ENCODE measurements at regions not wholly inside any gene's neighbourhood (a gene's known extent, or its start where the extent isn't known, plus 50 kb on each side); places are given as distances from the start of the nearest gene placed in this dataset.

GRCh38 chr5:116942622-116943021 is 368.0 kb upstream of the SEMA6A start:
- no peak overlapping the region for H3K4me3 ChIP-seq (ENCODE audit: low read depth, low read length)
- TF ChIP-seq CTCF (conservative IDR thresholded peaks at IDR 0.05; ENCODE audit: low read depth, low read length): no peak
- no peak for DNase-seq (ENCODE audit: low read depth)

- no peak for DNase-seq (ENCODE audit: low read depth)
- TF ChIP-seq CTCF (conservative IDR thresholded peaks at IDR 0.05; ENCODE audit: low read depth, low read length): no peak
- no peak overlapping the region for H3K4me3 ChIP-seq (ENCODE audit: low read depth, low read length)
Observed at GRCh38 chr5:116939641-116940040, 365.0 kb upstream of the SEMA6A start.

- DNase-seq (ENCODE audit: low read depth): no peak
- TF ChIP-seq CTCF (conservative IDR thresholded peaks at IDR 0.05; ENCODE audit: low read depth, low read length): no peak
- H3K4me3 ChIP-seq (ENCODE audit: low read depth, low read length): no peak overlapping the region
Observed at GRCh38 chr5:116938488-116938887, 363.9 kb upstream of the SEMA6A start.

GRCh38 chr5:116935561-116936162 is 361.0 kb upstream of the SEMA6A start:
- TF ChIP-seq CTCF (conservative IDR thresholded peaks at IDR 0.05; ENCODE audit: low read depth, low read length): no peak
- H3K4me3 ChIP-seq (ENCODE audit: low read depth, low read length): no peak overlapping the region
- DNase-seq (ENCODE audit: low read depth): no peak

- TF ChIP-seq CTCF (conservative IDR thresholded peaks at IDR 0.05; ENCODE audit: low read depth, low read length): no peak
- no peak overlapping the region for H3K4me3 ChIP-seq (ENCODE audit: low read depth, low read length)
- DNase-seq (ENCODE audit: low read depth): no peak
Observed at GRCh38 chr5:116930616-116931015, 356.0 kb upstream of the SEMA6A start.

- DNase-seq (ENCODE audit: low read depth): no peak
- no peak for TF ChIP-seq CTCF (conservative IDR thresholded peaks at IDR 0.05; ENCODE audit: low read depth, low read length)
- H3K4me3 ChIP-seq (ENCODE audit: low read depth, low read length): no peak overlapping the region
Observed at GRCh38 chr5:116923344-116923743, 348.7 kb upstream of the SEMA6A start.

- no peak for TF ChIP-seq CTCF (conservative IDR thresholded peaks at IDR 0.05; ENCODE audit: low read depth, low read length)
- DNase-seq (ENCODE audit: low read depth): no peak
- H3K4me3 ChIP-seq (ENCODE audit: low read depth, low read length): no peak overlapping the region
Observed at GRCh38 chr5:116922532-116922931, 347.9 kb upstream of the SEMA6A start.
